HG02870 (cell line): ENCODE measurements at regions not wholly inside any gene's neighbourhood (a gene's known extent, or its start where the extent isn't known, plus 50 kb on each side); places are given as distances from the start of the nearest gene placed in this dataset.

Source experiments
- ATAC-seq: cut with Tn5 transposase; IDR thresholded peaks from one replicate; pipeline ENCODE4 v1.9.1; 2021; ENCODE audit warnings: mild to moderate bottlenecking, moderate library complexity; ENCODE audit not compliant: unreplicated experiment

DNA sequence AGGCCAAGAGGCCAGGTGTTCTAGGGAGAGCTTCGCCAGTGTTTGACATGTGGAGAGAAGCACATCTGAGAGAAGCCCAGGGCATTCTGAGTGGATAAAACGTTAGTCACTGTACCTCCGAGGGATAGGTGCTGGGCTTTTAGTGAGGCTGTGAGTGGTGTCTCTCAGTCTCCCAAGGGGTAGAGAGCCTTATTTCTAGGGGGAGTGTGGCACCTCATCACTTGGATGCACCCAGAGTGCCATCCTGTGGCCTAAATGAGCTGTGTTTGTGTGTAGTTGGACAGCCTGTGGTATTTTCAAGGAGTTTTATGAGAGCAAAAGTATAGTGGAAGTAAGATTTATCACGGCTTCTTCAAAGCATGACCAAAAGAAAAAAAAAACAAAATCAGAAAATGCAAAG is 1046.9 kb upstream of the WWC1 start:
- no peak for ATAC-seq

DNA sequence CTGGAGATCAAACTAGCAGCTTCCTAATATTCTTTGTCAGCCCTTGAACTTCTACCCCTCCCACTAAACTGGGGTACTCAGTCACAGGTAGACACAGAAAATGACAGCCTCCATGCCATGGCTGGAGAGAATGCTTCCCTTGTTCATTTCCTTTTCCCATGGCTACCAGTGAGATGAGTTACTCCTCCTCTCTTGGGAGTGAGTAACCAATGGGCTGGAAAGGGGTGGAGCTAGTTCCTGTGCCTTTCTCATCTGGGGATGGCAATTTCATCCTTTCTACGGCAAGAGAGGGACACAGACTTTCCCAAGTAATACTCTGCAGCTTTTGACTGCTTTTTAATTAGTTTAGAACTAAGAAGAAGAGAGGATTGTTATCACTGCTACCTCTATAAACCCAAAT is 1045.6 kb upstream of the WWC1 start:
- no peak for ATAC-seq

DNA sequence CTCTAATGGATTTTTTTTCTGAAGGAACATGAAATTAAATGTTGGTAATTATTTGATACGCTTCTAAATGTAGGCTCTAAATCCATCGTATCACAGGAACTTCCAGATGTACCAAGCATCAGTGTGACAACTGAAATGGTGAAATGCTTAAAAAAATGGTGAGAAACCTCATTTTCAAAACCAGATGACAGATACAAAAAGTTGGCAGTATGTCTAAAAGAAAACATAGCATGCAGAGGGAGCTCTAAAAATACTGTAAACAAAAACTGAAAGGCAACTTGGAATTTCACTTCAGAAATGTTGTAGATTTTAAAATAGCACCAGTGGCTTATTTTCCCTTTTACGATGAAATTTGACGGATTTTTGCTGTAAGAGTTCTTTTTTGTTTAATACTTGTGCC is 1043.6 kb upstream of the WWC1 start:
- ATAC-seq = no peak

DNA sequence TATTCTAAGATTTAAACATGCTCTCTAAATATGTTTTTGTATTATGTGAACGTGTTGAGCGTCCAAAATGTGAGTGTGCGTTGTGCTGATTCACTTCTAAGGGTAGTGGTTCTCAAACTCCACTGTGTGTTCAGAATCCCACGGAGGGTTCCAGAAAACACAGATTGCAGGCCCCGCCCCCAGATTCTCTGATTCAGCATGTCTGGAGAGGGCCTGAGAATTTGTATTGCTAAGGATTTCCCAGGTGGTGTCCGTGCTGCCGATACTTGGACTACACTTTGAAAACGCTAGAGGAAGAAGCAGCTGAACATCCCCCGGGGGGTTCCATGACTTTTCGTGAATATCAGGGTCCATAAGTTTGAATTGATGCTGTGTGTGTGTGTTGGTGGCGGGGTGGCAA is 1043.2 kb upstream of the WWC1 start:
- ATAC-seq = no peak

DNA sequence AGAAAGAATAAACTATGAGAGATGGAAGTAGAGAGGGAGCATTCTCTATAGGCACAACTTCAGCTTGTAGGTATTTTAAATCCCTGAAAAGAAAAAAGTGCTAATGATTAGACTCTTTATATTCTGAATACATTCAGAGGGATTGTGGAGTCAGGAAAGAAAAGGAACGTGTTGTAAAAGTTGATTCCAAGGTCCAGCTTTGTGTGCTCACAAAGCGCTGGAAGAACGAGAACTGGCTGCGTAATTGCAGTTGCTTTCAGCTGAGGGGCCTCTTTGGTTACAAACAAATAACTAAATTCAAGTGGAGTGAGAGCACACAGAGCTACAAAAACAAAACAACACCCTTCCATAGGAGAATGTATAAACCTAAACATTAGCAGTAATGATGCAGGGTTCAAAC is 1040.4 kb upstream of the WWC1 start:
- ATAC-seq = no peak

DNA sequence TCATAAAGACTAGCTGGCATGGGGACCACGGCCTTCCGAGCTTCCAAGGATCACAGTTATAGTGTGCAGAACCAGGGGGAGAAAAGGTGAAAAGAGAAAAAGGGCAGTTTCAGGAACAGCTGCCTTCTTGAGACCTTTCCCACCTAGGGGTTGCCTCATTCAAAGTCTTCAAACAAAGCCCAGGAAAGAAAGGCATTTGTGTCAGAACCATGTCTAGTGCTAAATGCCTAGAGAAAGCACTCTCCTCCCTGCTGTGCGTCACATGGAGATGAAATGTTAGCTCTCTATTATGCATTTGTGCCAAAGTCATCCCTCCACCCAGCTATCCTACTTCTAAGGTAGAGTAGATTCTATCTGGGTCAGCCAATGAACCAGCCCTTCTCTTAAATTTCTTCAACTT is 1037.3 kb upstream of the WWC1 start:
- no peak for ATAC-seq

DNA sequence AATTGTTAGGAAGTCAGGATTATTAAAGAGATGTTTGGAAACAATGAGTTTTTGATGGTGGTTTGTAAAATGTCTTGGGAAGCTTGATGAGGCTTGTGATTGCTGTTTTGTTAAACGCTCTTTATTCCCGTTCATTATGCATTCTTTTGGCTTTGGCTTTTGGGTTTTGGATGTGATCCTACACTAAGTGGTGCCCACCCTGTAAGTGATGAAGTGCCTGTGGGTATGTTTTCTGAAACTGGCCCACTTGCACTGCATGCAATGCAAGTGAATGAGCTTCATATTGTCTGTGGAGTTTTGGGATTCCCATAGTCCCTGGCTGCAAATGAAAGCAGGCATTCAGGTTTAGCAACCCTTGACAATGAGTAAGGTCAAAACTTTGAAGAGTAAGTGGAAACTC is 1035.5 kb upstream of the WWC1 start:
- no peak for ATAC-seq

DNA sequence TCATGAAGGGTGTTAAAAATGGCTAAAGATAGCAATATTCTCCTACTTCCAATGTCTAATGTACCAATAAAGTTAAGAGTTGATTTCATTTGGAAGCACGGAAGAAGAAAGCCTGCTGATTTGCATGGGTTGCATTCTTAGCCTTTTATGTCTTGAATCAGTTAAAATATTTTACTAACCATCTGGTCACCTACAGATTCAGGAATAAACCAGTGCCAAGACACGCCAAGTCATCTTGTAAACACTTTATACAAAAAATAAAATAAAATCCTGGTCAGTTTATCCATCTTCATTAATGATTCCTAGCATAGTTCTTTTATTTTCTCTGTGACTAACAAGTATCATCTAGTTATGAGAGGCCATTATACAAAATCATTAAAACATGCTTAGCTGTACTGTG is 1031.6 kb upstream of the WWC1 start:
- no peak for ATAC-seq

DNA sequence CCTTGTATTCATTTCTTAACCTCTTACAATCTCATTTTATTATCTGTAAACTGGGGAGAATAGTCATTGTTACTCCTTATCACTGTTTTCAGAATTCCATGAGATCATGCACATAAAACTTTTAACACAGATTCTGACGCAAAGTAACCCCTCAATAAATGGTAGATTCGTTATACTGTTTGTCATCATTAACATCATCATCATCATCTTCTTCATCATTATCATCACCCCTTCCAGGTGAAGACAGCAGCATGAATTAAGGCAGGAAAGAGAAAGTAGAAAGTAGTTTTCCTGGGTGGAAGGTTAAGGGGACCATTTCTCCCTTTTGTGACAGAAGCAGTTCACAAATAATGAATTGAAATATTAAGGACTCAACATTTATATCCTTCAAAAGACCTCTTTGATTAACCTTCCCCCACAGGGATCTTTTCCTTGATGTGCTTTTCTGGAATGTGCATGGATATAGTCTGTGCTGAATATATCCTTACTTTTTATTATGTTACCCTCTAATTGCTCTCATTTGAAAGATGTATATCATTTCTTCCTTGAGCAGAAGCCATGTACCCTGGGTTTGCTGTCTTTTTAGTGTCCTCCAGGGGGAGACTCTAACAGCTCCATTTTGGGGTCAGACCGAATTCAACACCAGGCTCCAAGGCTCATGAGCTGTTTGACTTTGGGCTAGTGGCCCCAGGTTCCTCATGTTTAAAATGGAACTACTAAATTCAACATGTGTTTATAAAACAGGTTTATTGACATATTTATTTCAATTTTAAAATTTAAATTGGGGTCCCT is 1029.9 kb upstream of the WWC1 start:
- no peak for ATAC-seq

DNA sequence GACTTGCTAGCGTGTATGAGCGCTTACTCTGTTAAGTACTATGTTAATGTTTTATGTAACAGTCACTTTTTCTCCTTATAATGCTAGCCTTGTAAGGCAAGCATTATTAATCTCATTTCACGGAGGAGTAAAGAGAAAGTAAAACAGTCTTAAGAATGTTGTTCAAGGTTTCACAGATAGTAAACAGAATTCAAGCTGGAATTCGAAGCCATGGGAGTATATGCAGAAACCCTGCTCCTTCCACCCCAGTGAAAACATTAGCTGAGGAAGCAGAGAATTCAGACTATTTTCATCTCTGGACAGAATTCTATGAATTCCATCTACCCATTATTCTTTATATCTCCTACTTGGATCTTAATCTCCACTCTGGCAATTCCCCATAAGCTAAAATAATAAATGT is 1028.3 kb upstream of the WWC1 start:
- no peak for ATAC-seq

DNA sequence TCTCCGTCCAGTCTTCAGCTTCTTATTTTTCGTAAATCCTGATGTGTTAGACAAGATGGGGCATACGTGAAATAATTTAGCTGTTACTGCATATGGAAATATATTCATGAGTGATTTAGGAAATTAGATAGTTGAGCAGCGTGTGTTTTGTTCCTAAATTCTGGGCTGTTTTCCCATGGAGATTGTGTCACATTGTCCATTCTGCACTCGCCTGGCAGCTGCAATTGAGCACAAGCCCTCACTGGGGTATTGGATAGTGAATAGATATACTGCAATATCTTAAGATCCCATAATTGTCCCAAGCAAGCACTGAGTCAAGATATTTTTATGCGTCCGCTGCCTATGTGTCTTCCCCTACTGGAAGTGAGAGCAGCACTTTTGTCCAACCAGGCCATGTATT is 1027.1 kb upstream of the WWC1 start:
- ATAC-seq = no peak

DNA sequence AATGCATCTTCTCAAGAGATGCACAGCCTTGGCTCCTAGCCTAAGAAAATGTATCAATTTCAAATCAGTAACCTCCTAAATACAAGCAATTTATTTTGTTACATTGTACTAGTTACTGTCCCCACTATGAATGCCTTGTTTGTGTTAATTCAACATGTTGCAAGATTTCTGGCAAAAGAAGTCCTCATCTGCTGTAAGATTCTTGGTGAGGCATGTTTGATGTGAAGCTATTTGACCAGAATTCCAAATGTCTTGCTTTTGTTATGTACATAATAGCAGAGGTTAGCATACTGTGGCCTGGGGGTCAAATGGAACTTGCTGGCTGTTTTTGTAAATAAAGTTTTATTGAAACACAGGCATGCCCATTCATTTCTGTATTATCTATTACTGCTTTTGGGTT is 1023.1 kb upstream of the WWC1 start:
- ATAC-seq = no peak

DNA sequence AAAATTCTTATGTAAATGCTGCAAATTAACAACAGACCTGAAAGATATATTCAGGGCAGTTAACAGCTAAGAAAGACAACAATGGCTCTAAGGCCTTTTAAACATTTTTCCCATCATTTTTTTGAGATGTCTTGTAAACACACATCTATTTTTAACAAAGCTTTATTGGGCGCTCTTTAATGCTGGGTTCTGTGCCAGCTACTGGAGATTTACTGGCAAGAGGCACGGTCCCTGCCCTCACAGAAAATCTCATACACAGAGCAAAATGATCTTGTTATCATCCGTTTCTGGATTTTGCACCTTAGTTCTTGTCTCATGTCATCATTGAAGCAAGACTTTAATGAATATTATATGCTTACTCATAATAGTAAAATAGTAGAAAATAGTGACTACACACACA is 1022.3 kb upstream of the WWC1 start:
- no peak for ATAC-seq

DNA sequence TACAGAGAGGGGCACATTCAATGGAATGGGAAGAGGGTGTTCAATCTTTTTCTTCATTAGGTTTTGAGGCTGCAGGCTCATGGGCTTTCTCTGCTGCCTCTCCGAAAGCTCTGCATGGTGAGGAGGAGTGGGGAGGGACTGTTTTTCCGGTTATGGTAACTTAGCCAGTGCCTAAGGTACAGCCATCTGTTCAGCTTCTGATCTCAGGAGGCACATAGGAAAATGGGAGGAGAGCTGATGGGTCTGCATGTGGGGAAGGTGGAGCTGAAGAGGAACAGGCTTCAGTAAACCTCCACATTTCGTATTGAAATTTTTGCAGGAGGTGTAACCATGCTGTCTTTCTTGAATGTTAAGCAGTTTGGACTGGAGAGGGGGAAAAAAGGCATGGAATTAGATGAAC is 1020.4 kb upstream of the WWC1 start:
- no peak for ATAC-seq

DNA sequence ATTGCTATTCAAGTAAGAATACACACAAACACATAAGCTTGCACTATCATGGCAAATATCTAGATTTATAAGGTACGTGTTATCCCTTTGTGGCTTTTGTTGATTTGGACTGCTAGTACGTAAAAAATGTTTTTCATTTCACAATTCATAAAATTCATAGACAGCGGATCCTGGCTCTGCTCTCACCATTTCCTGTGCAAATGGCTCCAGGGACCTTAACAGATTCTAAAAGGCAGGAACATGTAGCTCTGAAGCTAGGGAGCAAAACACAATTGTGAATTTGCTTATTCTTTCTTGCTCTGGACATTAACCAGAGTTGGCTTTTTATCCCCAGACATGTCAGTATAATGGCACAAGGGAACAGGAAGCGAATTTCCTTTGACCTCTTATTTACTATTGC is 1019.9 kb upstream of the WWC1 start:
- ATAC-seq = no peak

DNA sequence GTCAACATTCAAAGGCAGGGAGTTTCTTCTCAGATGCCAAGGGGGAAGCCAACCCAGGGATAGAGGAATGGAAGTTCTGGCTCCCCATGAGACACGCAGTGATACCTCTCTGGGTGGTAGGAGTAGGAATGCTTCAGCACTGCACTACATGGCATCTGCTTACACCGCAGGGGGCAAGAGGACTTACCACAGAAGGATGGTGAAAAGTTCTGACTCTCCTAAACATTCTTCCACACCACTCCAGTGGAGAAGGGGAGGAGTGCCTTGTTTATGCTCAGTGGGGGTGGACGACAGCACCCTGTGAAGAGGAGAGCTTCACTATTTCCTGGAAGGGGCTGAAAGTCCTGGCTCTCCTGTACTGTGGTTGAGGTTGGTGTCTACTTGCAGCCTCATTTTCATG is 1011.3 kb upstream of the WWC1 start:
- no peak for ATAC-seq

DNA sequence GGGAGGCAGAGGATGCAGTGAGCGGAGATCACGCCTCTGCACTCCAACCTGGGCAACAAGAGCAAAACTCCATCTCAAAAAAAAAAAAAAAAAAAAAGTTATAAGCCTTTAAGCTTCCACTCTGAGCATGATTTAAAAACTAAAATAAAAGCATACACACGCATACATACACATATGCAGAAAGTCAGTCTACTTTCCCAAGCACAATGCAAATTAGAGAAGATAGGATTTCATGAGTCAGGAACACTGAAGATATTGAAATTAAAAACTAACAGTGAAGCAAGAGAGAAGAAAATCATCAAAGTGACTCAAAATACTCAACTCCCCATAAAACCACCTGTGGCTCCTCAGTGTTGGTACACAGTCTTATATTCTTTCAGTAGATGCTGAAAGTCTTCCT is 1009.5 kb upstream of the WWC1 start:
- ATAC-seq = no peak

DNA sequence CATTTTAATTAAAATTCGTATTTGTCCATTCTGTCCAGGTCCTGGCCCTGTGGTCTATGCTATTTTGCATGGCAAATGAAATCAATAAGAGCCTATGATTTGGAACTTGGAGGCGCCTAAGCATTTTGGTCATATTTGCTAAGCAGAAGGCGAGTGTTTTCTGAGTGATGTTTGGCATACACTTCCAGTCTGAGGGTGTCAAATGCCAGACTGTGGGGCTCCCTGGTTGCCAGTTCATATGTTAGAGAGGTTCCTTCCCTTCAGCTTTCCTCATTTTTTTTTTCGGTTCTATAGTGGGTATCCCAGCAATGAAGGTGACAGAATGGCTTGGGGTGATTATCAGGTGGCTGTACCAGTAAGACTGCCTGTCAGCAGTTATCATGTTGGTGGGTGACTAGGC is 1007.8 kb upstream of the WWC1 start:
- ATAC-seq = no peak

DNA sequence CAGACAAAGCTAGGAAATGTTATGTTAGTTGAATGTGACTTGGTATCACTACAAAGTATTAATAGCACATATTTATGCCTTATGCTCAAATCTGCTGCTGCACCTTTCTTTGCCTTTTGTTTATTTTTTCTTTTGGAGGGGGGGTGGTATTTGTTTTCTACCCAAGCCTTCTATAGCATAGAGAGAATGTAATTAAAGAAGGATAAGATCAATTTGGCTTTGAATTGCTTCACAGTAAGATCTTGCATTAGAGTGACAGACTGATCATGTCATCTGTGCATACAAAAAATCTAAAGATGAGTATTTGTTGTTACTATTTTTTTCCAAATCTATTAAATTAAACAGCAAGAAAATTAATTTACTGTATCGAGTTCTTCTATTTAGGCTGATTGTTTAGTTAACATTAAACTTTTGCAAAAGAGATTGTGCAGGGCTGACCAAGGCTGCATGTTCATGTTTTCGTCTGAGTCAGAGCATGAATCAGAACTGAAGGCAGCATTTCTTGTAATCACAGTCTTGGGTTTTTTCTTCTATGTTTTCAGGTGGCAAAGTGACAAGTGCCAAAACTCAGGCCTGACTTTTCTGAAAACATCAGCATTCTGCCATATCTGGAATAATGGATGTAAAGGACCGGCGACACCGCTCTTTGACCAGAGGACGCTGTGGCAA is 1007.1 kb upstream of the WWC1 start:
- no peak for ATAC-seq

DNA sequence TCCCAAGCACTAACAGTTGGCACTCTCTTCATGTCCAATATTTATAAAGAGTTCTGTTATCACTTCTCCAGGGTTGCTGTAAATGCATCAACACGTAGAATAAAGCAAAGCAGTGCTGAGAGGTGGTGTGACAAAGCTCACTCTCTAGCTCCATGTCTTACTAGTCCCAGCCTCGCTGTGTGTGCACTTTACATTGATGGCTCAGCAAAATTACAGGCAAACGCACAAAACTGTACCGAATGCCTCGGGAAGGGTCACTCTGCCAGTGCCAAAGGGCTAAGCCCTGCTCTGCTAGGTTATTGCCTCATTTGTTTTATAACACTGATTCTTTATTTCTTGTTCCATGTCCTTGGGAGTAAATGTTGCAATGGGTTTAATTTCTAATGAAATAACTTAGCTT is 1005.9 kb upstream of the WWC1 start:
- no peak for ATAC-seq

DNA sequence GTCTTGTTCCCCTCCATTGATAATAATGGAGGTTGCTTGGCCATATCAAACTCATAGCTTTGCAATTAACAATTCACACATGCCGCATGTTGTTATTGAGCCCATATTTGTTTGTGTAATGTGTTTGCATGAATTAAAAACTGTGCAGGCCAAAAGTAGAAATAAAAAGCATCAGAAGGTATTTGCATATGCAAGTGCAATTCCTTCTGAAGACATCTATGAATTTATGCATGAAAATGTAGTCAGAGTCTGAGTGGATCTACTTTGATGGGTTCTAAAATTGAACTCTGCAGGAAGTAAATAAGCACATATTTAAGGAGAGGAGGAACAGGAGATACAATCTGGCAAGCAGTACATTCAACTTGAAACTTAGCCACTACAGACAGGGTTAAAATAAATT is 1004.6 kb upstream of the WWC1 start:
- ATAC-seq = no peak

DNA sequence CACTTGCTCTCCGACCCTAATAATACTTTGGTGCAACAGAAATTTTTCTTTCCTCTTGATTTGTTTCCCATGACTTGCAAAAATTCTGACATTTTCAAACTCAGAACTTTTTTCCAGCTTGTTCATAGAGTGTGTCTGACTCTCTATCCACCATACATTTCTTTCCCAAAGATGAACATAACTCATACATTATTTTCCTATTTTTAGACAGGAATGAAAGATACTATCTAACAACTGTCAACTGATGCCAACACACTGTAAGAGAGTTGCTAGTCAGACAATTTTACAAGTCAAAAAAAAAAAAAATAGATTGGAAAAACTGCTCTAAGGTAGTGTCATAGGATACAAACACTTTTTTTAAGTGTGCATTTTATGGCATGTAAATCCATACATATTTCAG is 1001.0 kb upstream of the WWC1 start:
- no peak for ATAC-seq
